IPS DF 6.9 (cell line): ENCODE measurements at regions not wholly inside any gene's neighbourhood (a gene's known extent, or its start where the extent isn't known, plus 50 kb on each side); places are given as distances from the start of the nearest gene placed in this dataset.

ENCODE experiments used
- DNase-seq: peaks from one replicate; pipeline ENCODE4 v3.0.0-alpha.2; 2013; ENCODE audit warnings: low read depth, low spot score
- H3K27ac ChIP-seq: one replicate; pipeline ENCODE4 v1.5.1; 2013; ENCODE audit warnings: low read length, control low read depth
- H3K27me3 ChIP-seq: 2 replicates; pipeline ENCODE4 v1.6.1; 2013; ENCODE audit warnings: mild to moderate bottlenecking, low read length; ENCODE audit not compliant: control insufficient read depth, insufficient read depth
- H3K36me3 ChIP-seq: 2 replicates; pipeline ENCODE4 v1.6.1; 2013; ENCODE audit warnings: low read length; ENCODE audit not compliant: control insufficient read depth, insufficient read depth
- H3K4me1 ChIP-seq: 2 replicates; pipeline ENCODE4 v1.6.1; 2013; ENCODE audit warnings: low read length; ENCODE audit not compliant: control insufficient read depth, insufficient read depth
- H3K4me3 ChIP-seq: 2 replicates; pipeline ENCODE4 v1.5.1; 2013; ENCODE audit warnings: mild to moderate bottlenecking, low read length
- H3K9me3 ChIP-seq: 2 replicates; pipeline ENCODE4 v1.6.1; 2013; ENCODE audit warnings: low read length, inconsistent platforms; ENCODE audit not compliant: control insufficient read depth, insufficient read depth
- WGBS: extraction: QIAGEN DNeasy Blood & Tissue Kit; methylation state at CpG from one replicate; pipeline ENCODE4 v1.1.7; 2013; ENCODE audit warnings: mixed read lengths, missing lambda C conversion rate; ENCODE audit not compliant: insufficient read length, insufficient coverage; 5-methylcytosine and 5-hydroxymethylcytosine counted together

GRCh38 chr4:137692205-137692604, 159.9 kb upstream of the PCDH18 start:
- Histone ChIP-seq H3K27ac (no peak overlapping the region), H3K36me3 (no peaks in the 10 kb centered on the region), H3K4me1 (no peaks in the 10 kb centered on the region), H3K27me3 (no peaks in the 10 kb centered on the region), H3K4me3 (no peak overlapping the region), H3K9me3 (no peaks in the 10 kb centered on the region)
- DNase-seq = no peak

- no peak overlapping the region for H3K27ac ChIP-seq
- H3K9me3 ChIP-seq = no peaks in the 10 kb centered on the region
- no CpG with 5 or more reads among the region's 1 CpG for WGBS
- H3K27me3 ChIP-seq = no peaks in the 10 kb centered on the region
- H3K4me3 ChIP-seq = no peak overlapping the region
- no peaks in the 10 kb centered on the region for H3K4me1 ChIP-seq
- no peaks in the 10 kb centered on the region for H3K36me3 ChIP-seq
- no peak for DNase-seq
Measured at GRCh38 chr4:137688651-137689050, 156.4 kb upstream of the PCDH18 start.

DNA sequence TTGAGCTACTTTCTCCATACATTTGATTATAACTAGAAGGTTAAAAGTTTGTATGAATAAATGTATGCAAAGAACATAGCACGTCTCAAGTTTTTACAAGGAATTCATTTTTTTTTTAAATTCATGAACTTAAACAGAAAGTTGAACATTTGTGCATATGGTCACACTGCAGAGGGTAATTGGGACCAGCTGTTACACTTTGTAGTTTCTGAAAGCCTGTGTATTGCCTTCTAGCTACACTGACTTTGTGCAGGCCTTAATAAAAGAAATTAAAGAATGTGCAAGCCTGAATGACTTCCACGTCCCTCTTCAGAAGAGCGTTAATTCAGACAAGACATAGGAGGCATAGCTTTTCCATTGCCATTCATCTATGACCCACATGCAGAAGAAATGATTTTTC, 153.1 kb upstream of the PCDH18 start:
- Histone ChIP-seq H3K9me3 (no peaks in the 10 kb centered on the region), H3K27ac (no peak overlapping the region), H3K4me1 (peaks cover 2% of the 10 kb centered on the region; the same call in 1 of the 2 replicates), H3K36me3 (no peaks in the 10 kb centered on the region), H3K27me3 (no peaks in the 10 kb centered on the region), H3K4me3 (no peak overlapping the region)
- no CpG with 5 or more reads among the region's 3 CpGs for WGBS
- no peak for DNase-seq

DNA sequence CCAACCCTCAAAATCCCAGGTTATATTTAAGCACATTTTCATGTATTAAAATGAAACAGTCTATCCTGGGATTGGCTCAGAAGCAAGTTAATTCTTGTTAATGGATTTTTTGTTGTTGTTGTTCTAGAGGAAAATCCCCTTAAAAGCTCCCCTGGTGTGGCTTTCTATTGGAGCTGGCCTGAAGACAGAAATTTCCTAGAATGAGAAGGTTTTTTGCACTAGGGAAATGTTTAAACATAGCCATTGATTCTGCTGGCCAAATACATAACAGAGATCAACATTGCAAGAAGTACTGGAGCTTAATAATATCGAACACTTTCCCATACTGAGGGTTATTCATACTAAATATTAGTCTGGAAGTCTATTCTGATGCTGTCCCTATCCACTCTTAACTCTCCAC, 148.8 kb upstream of the PCDH18 start:
- Histone ChIP-seq H3K36me3 (no peaks in the 10 kb centered on the region), H3K9me3 (no peaks in the 10 kb centered on the region), H3K4me3 (no peak overlapping the region), H3K27ac (no peak overlapping the region), H3K4me1 (peaks cover 2% of the 10 kb centered on the region; the same call in 1 of the 2 replicates), H3K27me3 (no peaks in the 10 kb centered on the region)
- no CpG with 5 or more reads among the region's 1 CpG for WGBS
- no peak for DNase-seq

DNA sequence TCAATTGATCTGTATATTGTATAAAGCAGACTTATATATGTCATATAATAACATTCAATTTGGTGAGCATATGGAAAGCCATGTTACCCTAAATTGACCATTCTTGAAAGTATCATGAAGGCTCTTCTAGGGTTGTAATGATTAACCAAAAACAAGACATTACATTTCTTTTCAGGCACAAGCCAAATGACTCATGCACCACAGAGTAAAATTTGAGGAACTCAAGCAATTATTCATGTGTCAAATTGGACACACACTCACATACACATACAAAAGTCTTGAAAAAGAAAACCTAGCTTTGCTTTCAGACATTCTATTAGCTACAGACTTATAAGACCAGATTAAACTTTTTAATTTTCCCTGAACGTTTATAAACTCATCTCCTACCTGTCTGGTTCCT, 146.5 kb upstream of the PCDH18 start:
- DNase-seq = no peak
- H3K27ac ChIP-seq = no peak overlapping the region
- H3K36me3 ChIP-seq = no peaks in the 10 kb centered on the region
- peaks cover 2% of the 10 kb centered on the region; the same call in 1 of the 2 replicates for H3K4me1 ChIP-seq
- no peak overlapping the region for H3K4me3 ChIP-seq
- no peaks in the 10 kb centered on the region for H3K27me3 ChIP-seq
- WGBS = no CpG with 5 or more reads among the region's 1 CpG
- H3K9me3 ChIP-seq = no peaks in the 10 kb centered on the region

- H3K27ac ChIP-seq = no peak overlapping the region
- DNase-seq = no peak
- H3K9me3 ChIP-seq = no peaks in the 10 kb centered on the region
Measured at GRCh38 chr4:137677863-137678262, 145.6 kb upstream of the PCDH18 start.

GRCh38 chr4:137676357-137676998, 144.2 kb upstream of the PCDH18 start:
- H3K9me3 ChIP-seq = no peaks in the 10 kb centered on the region
- H3K27me3 ChIP-seq = no peaks in the 10 kb centered on the region
- WGBS = no CpG with 5 or more reads among the region's 1 CpG
- no peak overlapping the region for H3K27ac ChIP-seq
- H3K4me3 ChIP-seq = no peak overlapping the region
- no peaks in the 10 kb centered on the region for H3K36me3 ChIP-seq
- peaks cover 2% of the 10 kb centered on the region; the same call in 1 of the 2 replicates for H3K4me1 ChIP-seq
- no peak for DNase-seq

More at GRCh38 chr4:137677863-137678262, 145.6 kb upstream of the PCDH18 start:
- H3K27me3 ChIP-seq = no peaks in the 10 kb centered on the region
- H3K4me1 ChIP-seq = peaks cover 2% of the 10 kb centered on the region; the same call in 1 of the 2 replicates
- H3K36me3 ChIP-seq = no peaks in the 10 kb centered on the region
- H3K4me3 ChIP-seq = no peak overlapping the region

DNA sequence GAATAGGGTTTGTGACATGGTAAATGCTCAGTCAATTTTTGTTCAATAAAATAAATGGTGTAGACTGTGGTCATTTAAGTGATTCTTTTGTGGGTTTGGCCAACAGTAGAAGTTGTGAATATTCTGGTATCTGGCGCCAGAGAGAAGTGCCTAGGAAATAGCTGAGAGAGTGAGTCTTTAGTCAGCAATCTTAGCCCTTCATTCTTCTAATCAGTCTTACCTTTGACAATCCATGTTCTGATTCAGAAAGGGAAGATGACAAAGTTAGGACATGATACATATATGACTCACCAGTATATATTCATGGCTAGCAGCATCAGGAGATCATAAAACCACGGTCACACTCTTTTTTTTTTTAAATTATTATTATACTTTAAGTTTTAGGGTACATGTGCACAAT, 141.8 kb upstream of the PCDH18 start:
- no peak overlapping the region for H3K27ac ChIP-seq
- WGBS = no CpG with 5 or more reads among the region's 2 CpGs
- DNase-seq = no peak
- H3K36me3 ChIP-seq = no peaks in the 10 kb centered on the region
- H3K4me1 ChIP-seq = no peaks in the 10 kb centered on the region
- H3K27me3 ChIP-seq = no peaks in the 10 kb centered on the region
- no peaks in the 10 kb centered on the region for H3K9me3 ChIP-seq
- H3K4me3 ChIP-seq = no peak overlapping the region

DNA sequence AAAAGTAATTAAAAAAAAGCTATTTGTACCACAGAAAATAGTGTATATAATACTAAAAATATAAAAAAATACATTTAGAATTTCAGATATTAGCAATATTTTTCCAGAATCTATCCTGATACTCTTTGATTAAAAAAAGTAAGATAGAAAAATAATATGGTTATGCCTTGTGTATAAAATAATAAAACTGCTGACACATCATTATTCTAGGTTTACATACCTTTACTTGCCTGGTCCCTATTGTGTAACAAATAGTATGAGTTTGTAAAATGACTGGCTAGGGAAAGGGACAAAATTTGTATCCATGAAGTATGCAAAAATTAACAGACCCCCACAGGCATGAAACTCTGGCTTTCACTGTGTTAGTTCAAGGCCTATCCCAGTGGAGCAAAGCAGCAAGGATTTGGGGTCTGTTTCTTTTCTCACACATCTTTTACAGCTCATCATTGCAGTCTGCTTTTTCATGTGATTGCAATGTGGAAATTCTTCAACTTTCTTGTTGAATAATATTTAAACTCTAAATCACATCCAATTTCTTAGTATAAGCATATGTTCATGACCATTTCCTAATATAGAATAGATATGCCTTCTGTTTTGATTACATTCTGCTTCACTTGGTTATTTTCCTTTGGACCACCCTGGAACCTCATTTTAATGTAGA, 136.7 kb upstream of the PCDH18 start:
- Histone ChIP-seq H3K27me3 (no peaks in the 10 kb centered on the region), H3K27ac (no peak overlapping the region), H3K4me1 (no peaks in the 10 kb centered on the region), H3K4me3 (no peak overlapping the region), H3K36me3 (no peaks in the 10 kb centered on the region), H3K9me3 (no peaks in the 10 kb centered on the region)
- no peak for DNase-seq

- Histone ChIP-seq H3K4me3 (no peak overlapping the region), H3K36me3 (no peaks in the 10 kb centered on the region; the same call in 1 of the 2 replicates), H3K9me3 (no peaks in the 10 kb centered on the region; the same call in 1 of the 2 replicates), H3K27me3 (no peaks in the 10 kb centered on the region), H3K4me1 (no peaks in the 10 kb centered on the region; the same call in 1 of the 2 replicates), H3K27ac (no peak overlapping the region)
- DNase-seq = no peak
- 100% methylated on average over 1 of the region's 2 CpGs for WGBS
Measured at GRCh38 chr4:137664416-137664815, 132.1 kb upstream of the PCDH18 start.

GRCh38 chr4:137664046-137664387, 131.7 kb upstream of the PCDH18 start:
- Histone ChIP-seq H3K4me3 (no peak overlapping the region), H3K27ac (no peak overlapping the region), H3K27me3 (no peaks in the 10 kb centered on the region), H3K9me3 (no peaks in the 10 kb centered on the region; the same call in 1 of the 2 replicates), H3K4me1 (no peaks in the 10 kb centered on the region; the same call in 1 of the 2 replicates), H3K36me3 (no peaks in the 10 kb centered on the region; the same call in 1 of the 2 replicates)
- no peak for DNase-seq
- WGBS = no CpG with 5 or more reads among the region's 1 CpG
